NT2/D1 (cell line): ENCODE measurements at regions not wholly inside any gene's neighbourhood (a gene's known extent, or its start where the extent isn't known, plus 50 kb on each side); places are given as distances from the start of the nearest gene placed in this dataset.

Experiments
- SUZ12 ChIP-seq: IDR thresholded peaks from 2 replicates; pipeline ENCODE4 v1.6.1; 2011; ENCODE audit not compliant: insufficient read length, insufficient read depth; ENCODE audit errors: extremely low read depth
- YY1 ChIP-seq: IDR thresholded peaks from 2 replicates; pipeline ENCODE4 v1.6.1; 2011; ENCODE audit not compliant: insufficient read length, insufficient read depth

DNA sequence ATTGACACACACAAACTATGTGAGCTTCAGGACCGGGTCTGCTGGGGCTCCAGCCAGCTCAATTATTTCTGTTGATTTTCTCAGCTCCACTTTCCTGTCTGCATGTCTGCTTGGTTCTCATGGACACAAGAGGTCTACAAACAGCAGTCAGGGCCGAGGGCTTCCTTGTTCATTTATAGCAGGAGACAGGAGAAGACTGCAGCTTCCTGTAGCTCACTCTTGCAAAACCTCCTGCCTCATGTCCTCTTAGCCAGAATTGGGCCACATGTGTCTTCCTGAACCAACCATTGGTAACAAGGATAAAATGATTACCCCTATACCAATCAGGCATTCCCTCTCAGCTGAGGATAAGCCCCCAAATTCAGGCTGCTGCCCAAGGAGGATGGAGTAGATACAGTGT lies 182.8 kb downstream of the TLE3 start:
- TF ChIP-seq YY1 = no peak
- TF ChIP-seq SUZ12 = no peak
